H9 (cell line): ENCODE measurements at regions not wholly inside any gene's neighbourhood (a gene's known extent, or its start where the extent isn't known, plus 50 kb on each side); places are given as distances from the start of the nearest gene placed in this dataset.

ENCODE experiments used
- DNase-seq: peaks from one replicate; pipeline ENCODE4 v3.0.0-alpha.2; 2017
- H2AFZ ChIP-seq: one replicate; pipeline ENCODE4 v1.6.1; 2013; ENCODE audit warnings: mild to moderate bottlenecking, low read length, control low read depth, moderate library complexity
- H2AK5ac ChIP-seq: 2 replicates; pipeline ENCODE4 v1.6.1; 2013; ENCODE audit warnings: low read length, control low read depth, mixed read lengths; ENCODE audit not compliant: insufficient read length
- H2BK120ac ChIP-seq: one replicate; pipeline ENCODE4 v1.6.1; 2013; ENCODE audit warnings: low read depth, mild to moderate bottlenecking, low read length, control low read depth, inconsistent platforms; ENCODE audit not compliant: poor library complexity, severe bottlenecking
- H2BK12ac ChIP-seq: 2 replicates; pipeline ENCODE4 v1.6.1; 2013; ENCODE audit warnings: low read length, control low read depth, mixed read lengths, low read depth; ENCODE audit not compliant: insufficient read length
- H2BK15ac ChIP-seq: 2 replicates; pipeline ENCODE4 v1.6.1; 2013; ENCODE audit warnings: low read depth, low read length, control low read depth
- H2BK20ac ChIP-seq: one replicate; pipeline ENCODE4 v1.6.1; 2013; ENCODE audit warnings: low read depth, mild to moderate bottlenecking, low read length, control low read depth, inconsistent platforms; ENCODE audit not compliant: poor library complexity, severe bottlenecking
- H2BK5ac ChIP-seq: 2 replicates; pipeline ENCODE4 v1.6.1; 2013; ENCODE audit warnings: low read length, control low read depth, mixed read lengths; ENCODE audit not compliant: insufficient read length
- H3K14ac ChIP-seq: 2 replicates; pipeline ENCODE4 v1.6.1; 2013; ENCODE audit warnings: low read length, control low read depth; ENCODE audit not compliant: insufficient read depth
- H3K18ac ChIP-seq: 2 replicates; pipeline ENCODE4 v1.6.1; 2013; ENCODE audit warnings: low read depth, mild to moderate bottlenecking, mixed read lengths, low read length, control low read depth; ENCODE audit not compliant: insufficient read length
- H3K23ac ChIP-seq: 2 replicates; pipeline ENCODE4 v1.6.1; 2013; ENCODE audit warnings: low read length, control low read depth, mixed read lengths, low read depth; ENCODE audit not compliant: insufficient read length
- H3K23me2 ChIP-seq: 2 replicates; pipeline ENCODE4 v1.6.1; 2013; ENCODE audit warnings: low read depth, mild to moderate bottlenecking, mixed read lengths, low read length, control low read depth; ENCODE audit not compliant: insufficient read length, poor library complexity, severe bottlenecking
- H3K27ac ChIP-seq: 2 replicates; pipeline ENCODE4 v1.5.1; 2013; ENCODE audit warnings: low read length, control low read depth, mixed read lengths, low read depth; ENCODE audit not compliant: insufficient read length
- H3K27me3 ChIP-seq: 2 replicates; pipeline ENCODE4 v1.6.1; 2013; ENCODE audit warnings: low read length, control low read depth, inconsistent platforms; ENCODE audit not compliant: insufficient read depth
- H3K4ac ChIP-seq: 2 replicates; pipeline ENCODE4 v1.6.1; 2013; ENCODE audit warnings: low read depth, mild to moderate bottlenecking, control low read depth, inconsistent platforms, low read length, moderate library complexity
- H3K4me1 ChIP-seq: 2 replicates; pipeline ENCODE4 v1.6.1; 2013; ENCODE audit warnings: low read length, control low read depth, inconsistent platforms; ENCODE audit not compliant: insufficient read depth
- H3K4me2 ChIP-seq: 2 replicates; pipeline ENCODE4 v1.6.1; 2013; ENCODE audit warnings: low read length, control low read depth, mixed read lengths; ENCODE audit not compliant: insufficient read length, insufficient read depth
- H3K56ac ChIP-seq: 2 replicates; pipeline ENCODE4 v1.6.1; 2013; ENCODE audit warnings: low read depth, mild to moderate bottlenecking, mixed read lengths, low read length, control low read depth; ENCODE audit not compliant: insufficient read length
- H3K79me1 ChIP-seq: 2 replicates; pipeline ENCODE4 v1.6.1; 2013; ENCODE audit warnings: low read depth, mild to moderate bottlenecking, moderate library complexity, low read length, control low read depth, inconsistent platforms; ENCODE audit not compliant: insufficient read depth, poor library complexity, severe bottlenecking
- H3K79me2 ChIP-seq: 2 replicates; pipeline ENCODE4 v1.6.1; 2013; ENCODE audit warnings: low read length, control low read depth, inconsistent platforms; ENCODE audit not compliant: insufficient read depth
- H3K9ac ChIP-seq: 2 replicates; pipeline ENCODE4 v1.6.1; 2013; ENCODE audit warnings: low read length, control low read depth, mixed read lengths; ENCODE audit not compliant: insufficient read length; ENCODE audit errors: extremely low read depth
- H3K9me3 ChIP-seq: one replicate; pipeline ENCODE4 v1.6.1; 2013; ENCODE audit warnings: low read depth, low read length, inconsistent platforms; ENCODE audit not compliant: control insufficient read depth
- H3T11ph ChIP-seq: one replicate; pipeline ENCODE4 v1.6.1; 2013; ENCODE audit warnings: mild to moderate bottlenecking, low read length, control low read depth, inconsistent platforms
- H4K20me1 ChIP-seq: one replicate; pipeline ENCODE4 v1.6.1; 2013; ENCODE audit not compliant: control insufficient read depth, insufficient read length, insufficient read depth
- H4K5ac ChIP-seq: 2 replicates; pipeline ENCODE4 v1.6.1; 2013; ENCODE audit warnings: low read depth, mild to moderate bottlenecking, mixed read lengths, low read length, control low read depth; ENCODE audit not compliant: insufficient read length
- H4K8ac ChIP-seq: replicated peaks from 2 replicates; pipeline ENCODE4 v1.6.1; 2013; ENCODE audit warnings: low read length, control low read depth, mixed read lengths, low read depth; ENCODE audit not compliant: insufficient read length
- H4K91ac ChIP-seq: 2 replicates; pipeline ENCODE4 v1.6.1; 2013; ENCODE audit warnings: low read depth, mild to moderate bottlenecking, moderate library complexity, mixed read lengths, low read length, control low read depth; ENCODE audit not compliant: insufficient read length
- H3K27ac Mint-ChIP-seq, 3 experiments: 2 replicates in 2 of 3; 3 replicates in 1 of 3; pipeline ENCODE4 v1.8.0; 2020 to 2021; ENCODE audit warnings: mixed read lengths in 3 of 3, mild to moderate bottlenecking in 1 of 3, moderate library complexity in 1 of 3
- H3K27me3 Mint-ChIP-seq: 2 replicates; pipeline ENCODE4 v1.8.0; 2021; ENCODE audit warnings: low read depth, mild to moderate bottlenecking, moderate library complexity, mixed read lengths
- H3K36me3 Mint-ChIP-seq, 3 experiments: 2 replicates in 2 of 3; 3 replicates in 1 of 3; pipeline ENCODE4 v1.8.0; 2020 to 2021; ENCODE audit warnings: low read depth in 3 of 3, mixed read lengths in 3 of 3; ENCODE audit not compliant: insufficient read depth in 1 of 3
- H3K4me1 Mint-ChIP-seq, 2 experiments: 2 replicates each; pipeline ENCODE4 v1.8.0; 2020; ENCODE audit warnings: mixed read lengths in 2 of 2
- H3K4me3 Mint-ChIP-seq, 2 experiments: 2 replicates in 1 of 2; 3 replicates in 1 of 2; pipeline ENCODE4 v1.8.0; 2020 to 2021; ENCODE audit warnings: mild to moderate bottlenecking in 2 of 2, mixed read lengths in 2 of 2, moderate library complexity in 1 of 2
- H3K9me3 Mint-ChIP-seq, 2 experiments: 2 replicates in 1 of 2; 3 replicates in 1 of 2; pipeline ENCODE4 v1.8.0; 2020; ENCODE audit warnings: mild to moderate bottlenecking in 2 of 2, mixed read lengths in 2 of 2, moderate library complexity in 1 of 2
- CTCF ChIP-seq: fragments of 200-600 bp; sonication (generic); conservative IDR thresholded peaks from 3 replicates; pipeline ENCODE4 v1.8.0; 2021; ENCODE audit warnings: antibody characterized with exemption, mild to moderate bottlenecking
- WGBS: extraction: QIAGEN DNeasy Blood & Tissue Kit; methylation state at CpG from one replicate; pipeline ENCODE4 v1.1.7; 2013; ENCODE audit warnings: missing lambda C conversion rate, low lambda C conversion rate, mixed read lengths; ENCODE audit not compliant: insufficient read length; ENCODE audit errors: extremely low coverage; 5-methylcytosine and 5-hydroxymethylcytosine counted together

GRCh38 chr13:74438901-74439300 lies 304.7 kb upstream of the KLF12 start:
- no peaks in the 10 kb centered on the region for H3K27me3 ChIP-seq
- H4K20me1 ChIP-seq = no peaks in the 10 kb centered on the region
- no peak overlapping the region for H3K4me2 ChIP-seq
- H2BK15ac ChIP-seq = no peak overlapping the region
- no peak overlapping the region for H3K27ac ChIP-seq
- no peak overlapping the region for H2AK5ac ChIP-seq
- Mint-ChIP-seq H3K4me3 (no peak overlapping the region), H3K27me3 (no peaks in the 10 kb centered on the region), H3K9me3 (peaks cover 0 to 2% of the 10 kb centered on the region in 2 experiments; a peak in 1 of 5 replicates), H3K36me3 (no peaks in the 10 kb centered on the region), H3K27ac (no peak overlapping the region), H3K4me1 (peaks cover 5 to 9% of the 10 kb centered on the region in 2 experiments)
- H3K14ac ChIP-seq = no peak overlapping the region
- no peak overlapping the region for H3K23ac ChIP-seq
- no peak overlapping the region for H4K91ac ChIP-seq
- TF ChIP-seq CTCF = no peak
- no peak overlapping the region for H2AFZ ChIP-seq
- no peak for DNase-seq
- no peak overlapping the region for H4K5ac ChIP-seq
- H4K8ac ChIP-seq = no peak overlapping the region
- no peak overlapping the region for H3K18ac ChIP-seq
- no peaks in the 10 kb centered on the region for H3K4me1 ChIP-seq
- H2BK120ac ChIP-seq = no peak overlapping the region
- H3K79me1 ChIP-seq = no peaks in the 10 kb centered on the region
- no peak overlapping the region for H2BK5ac ChIP-seq
- no peak overlapping the region for H3K9ac ChIP-seq
- no peaks in the 10 kb centered on the region for H3K23me2 ChIP-seq
- H3K79me2 ChIP-seq = no peaks in the 10 kb centered on the region
- no CpG with 5 or more reads among the region's 3 CpGs for WGBS
- no peak overlapping the region for H2BK12ac ChIP-seq
- no peaks in the 10 kb centered on the region for H3K9me3 ChIP-seq
- H2BK20ac ChIP-seq = no peak overlapping the region
- no peak overlapping the region for H3K4ac ChIP-seq
- no peak overlapping the region for H3T11ph ChIP-seq
- no peak overlapping the region for H3K56ac ChIP-seq
